ENCODE measurements at regions not wholly inside any gene's neighbourhood (a gene's known extent, or its start where the extent isn't known, plus 50 kb on each side); places are given as distances from the start of the nearest gene placed in this dataset.

DNA sequence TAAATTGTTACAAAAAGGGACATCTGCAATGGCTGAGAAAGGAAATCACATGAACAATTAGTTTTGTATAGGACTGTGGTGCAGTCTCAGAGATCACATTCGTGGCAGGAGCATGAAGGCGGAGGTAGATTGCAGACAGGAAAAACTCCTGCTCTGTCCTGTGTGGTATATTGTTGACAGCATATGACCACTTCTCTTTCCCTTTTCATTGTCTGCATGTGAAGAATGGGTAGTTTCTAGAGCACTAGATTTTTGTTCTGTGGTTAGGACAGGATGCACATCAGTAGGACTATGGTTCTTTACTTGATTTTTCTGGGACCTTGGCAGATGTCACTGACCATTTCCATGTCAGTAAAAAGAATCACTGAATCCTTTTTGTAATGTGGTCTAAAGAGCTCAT lies 625.9 kb upstream of the PKN2 start:
- no peaks in the 10 kb centered on the region for H3K36me3 ChIP-seq (replicated peaks; ENCODE audit: insufficient read depth, low read length)

GRCh38 chr1:88060112-88060673 lies 623.9 kb upstream of the PKN2 start:
- Histone ChIP-seq H3K79me2 (ENCODE audit: low read length) (no peaks in the 10 kb centered on the region), H3K27me3 (replicated peaks; ENCODE audit: insufficient read depth, low read length) (no peaks in the 10 kb centered on the region), H3K9me2 (replicated peaks; ENCODE audit: insufficient read depth, low read length) (no peaks in the 10 kb centered on the region), H3K4me1 (ENCODE audit: low read length) (peaks cover 33% of the 10 kb centered on the region), H3K36me3 (replicated peaks; ENCODE audit: insufficient read depth, low read length) (no peaks in the 10 kb centered on the region), H3K9ac (ENCODE audit: low read length) (no peak overlapping the region), H3K4me2 (ENCODE audit: low read depth, low read length) (peak overlapping the region; percentile 30), H3K4me3 (ENCODE audit: low read length) (no peak overlapping the region), H4K20me1 (ENCODE audit: insufficient read depth, low read length) (no peaks in the 10 kb centered on the region), H3K27ac (ENCODE audit: low read length) (peak overlapping the region; percentile 60; the same call in 1 of the 2 replicates), H2AFZ (ENCODE audit: low read length) (peak overlapping the region; percentile 19; the same call in 1 of the 2 replicates), H3F3A (ENCODE audit: insufficient read depth, low read length) (peaks cover 15% of the 10 kb centered on the region), H3K9me3 (replicated peaks; ENCODE audit: insufficient read depth, low read length) (no peaks in the 10 kb centered on the region)
- TF ChIP-seq EZH2phosphoT487 (IDR thresholded peaks at IDR 0.05; ENCODE audit: low read length) (no peak), EZH2 (optimal IDR thresholded peaks at IDR 0.05; ENCODE audit: low read depth, low read length) (no peak), CTCF (IDR thresholded peaks at IDR 0.05; ENCODE audit: low read length) (no peak)
- DNase-seq: peak; percentile 69

More for the DNA sequence above, 625.9 kb upstream of the PKN2 start:
- no peak for TF ChIP-seq EZH2 (optimal IDR thresholded peaks at IDR 0.05; ENCODE audit: low read depth, low read length)
- no peak for TF ChIP-seq EZH2phosphoT487 (IDR thresholded peaks at IDR 0.05; ENCODE audit: low read length)
- TF ChIP-seq CTCF (IDR thresholded peaks at IDR 0.05; ENCODE audit: low read length): no peak
- Histone ChIP-seq H3K4me2 (ENCODE audit: low read depth, low read length) (0 out of 2 replicates have a peak overlapping the region, but pooled peaks have one; percentile 22), H3K4me3 (ENCODE audit: low read length) (no peak overlapping the region), H3K27ac (ENCODE audit: low read length) (no peak overlapping the region), H3K79me2 (ENCODE audit: low read length) (no peaks in the 10 kb centered on the region), H3K4me1 (ENCODE audit: low read length) (peaks cover 33% of the 10 kb centered on the region), H3K9ac (ENCODE audit: low read length) (no peak overlapping the region), H3F3A (ENCODE audit: insufficient read depth, low read length) (peaks cover 15% of the 10 kb centered on the region), H4K20me1 (ENCODE audit: insufficient read depth, low read length) (no peaks in the 10 kb centered on the region), H3K9me3 (replicated peaks; ENCODE audit: insufficient read depth, low read length) (no peaks in the 10 kb centered on the region), H3K9me2 (replicated peaks; ENCODE audit: insufficient read depth, low read length) (no peaks in the 10 kb centered on the region), H2AFZ (ENCODE audit: low read length) (no peak overlapping the region), H3K27me3 (replicated peaks; ENCODE audit: insufficient read depth, low read length) (no peaks in the 10 kb centered on the region)
- DNase-seq: peak; percentile 70

DNA sequence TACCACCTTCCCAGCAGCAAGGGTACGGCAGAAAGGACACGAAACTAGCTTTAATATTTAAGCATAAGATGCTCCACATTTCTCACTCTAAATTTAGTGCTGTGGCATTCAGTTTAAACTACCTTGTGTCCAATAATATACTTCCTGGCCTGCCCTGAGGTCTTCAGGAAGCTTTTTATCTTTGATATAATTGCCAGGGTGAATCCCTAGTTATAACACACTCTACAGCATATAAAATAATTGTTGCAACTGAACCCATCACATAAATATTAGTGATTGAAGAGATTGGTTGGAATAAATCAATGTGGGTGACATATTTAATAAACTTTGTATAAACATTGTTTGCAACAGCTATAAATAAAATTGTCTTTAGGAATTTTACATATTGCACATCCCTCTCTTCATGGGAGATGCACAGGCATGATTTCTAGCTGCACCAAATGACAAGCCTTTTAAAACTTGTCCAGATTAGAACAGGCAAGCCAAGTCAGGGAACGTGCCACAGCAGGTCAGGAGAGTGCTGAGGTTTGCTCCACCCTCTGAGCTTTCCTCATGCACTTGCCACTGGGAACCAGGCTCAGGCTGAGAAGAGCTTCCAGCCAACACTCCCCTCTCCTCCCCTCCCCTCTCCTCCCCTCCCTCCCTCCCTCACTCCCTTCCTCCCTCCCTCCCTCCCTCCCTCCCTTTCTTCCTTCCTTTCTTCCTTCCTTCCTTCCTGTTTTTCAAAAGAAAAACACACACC lies 623.2 kb upstream of the PKN2 start:
- Histone ChIP-seq H3K4me1 (ENCODE audit: low read length) (peaks cover 33% of the 10 kb centered on the region), H3K79me2 (ENCODE audit: low read length) (no peaks in the 10 kb centered on the region), H3K4me2 (ENCODE audit: low read depth, low read length) (peak overlapping the region; percentile 30), H3K27ac (ENCODE audit: low read length) (peak overlapping the region; percentile 60; the same call in 1 of the 2 replicates), H3K4me3 (ENCODE audit: low read length) (no peak overlapping the region), H3F3A (ENCODE audit: insufficient read depth, low read length) (peaks cover 15% of the 10 kb centered on the region), H3K27me3 (replicated peaks; ENCODE audit: insufficient read depth, low read length) (no peaks in the 10 kb centered on the region), H2AFZ (ENCODE audit: low read length) (peak overlapping the region; percentile 19; the same call in 1 of the 2 replicates), H3K36me3 (replicated peaks; ENCODE audit: insufficient read depth, low read length) (no peaks in the 10 kb centered on the region), H4K20me1 (ENCODE audit: insufficient read depth, low read length) (no peaks in the 10 kb centered on the region), H3K9me2 (replicated peaks; ENCODE audit: insufficient read depth, low read length) (no peaks in the 10 kb centered on the region), H3K9ac (ENCODE audit: low read length) (no peak overlapping the region), H3K9me3 (replicated peaks; ENCODE audit: insufficient read depth, low read length) (no peaks in the 10 kb centered on the region)
- TF ChIP-seq CTCF (IDR thresholded peaks at IDR 0.05; ENCODE audit: low read length): no peak
- TF ChIP-seq EZH2 (optimal IDR thresholded peaks at IDR 0.05; ENCODE audit: low read depth, low read length): no peak
- TF ChIP-seq EZH2phosphoT487 (IDR thresholded peaks at IDR 0.05; ENCODE audit: low read length): no peak
- DNase-seq: no peak
